HepG2 (cell line): ENCODE measurements at regions not wholly inside any gene's neighbourhood (a gene's known extent, or its start where the extent isn't known, plus 50 kb on each side); places are given as distances from the start of the nearest gene placed in this dataset.

Source experiments
- ATAC-seq: fragments of 200-7000 bp; cut with Tn5 transposase; 3 replicates; pipeline ENCODE4 v1.9.1; 2020; ENCODE audit warnings: mild to moderate bottlenecking, moderate library complexity
- BruUV-seq: library from RNA; stranded (reverse); fragments of 400-500 nt; replicated peaks from 2 replicates; lab custom pipeline; 2021; lab: Mats Ljungman, UMichigan
- CTCF ChIA-PET: fragments of 300-600 bp; formaldehyde crosslinking; extraction: SDS; loops from one replicate; lab custom pipeline; 2021; ENCODE audit warnings: low total read pairs, inconsistent platforms, low intra/inter-chr PET ratio; lab: Yijun Ruan, JAX
- POLR2A ChIA-PET: fragments of 350-600 bp; sonication (Branson Sonifier 250); formaldehyde crosslinking; loops from one replicate; lab custom pipeline; 2020; ENCODE audit warnings: antibody characterized with exemption, inconsistent platforms; lab: Yijun Ruan, JAX
- DNase-seq: peaks from one replicate; pipeline ENCODE4 v3.0.0-alpha.2; 2015; ENCODE audit warnings: low spot score
- FAIRE-seq: peaks from 3 replicates; lab custom pipeline; 2011; peaks lifted over from hg19 to GRCh38; lab: Jason Lieb, UNC
- H2AFZ ChIP-seq: one replicate; pipeline ENCODE4 v1.6.1; 2011; ENCODE audit warnings: low read length, inconsistent platforms
- H3K27ac ChIP-seq: fragments of 300-600 bp; 3 replicates; pipeline ENCODE4 v1.8.0; 2011; ENCODE audit warnings: mixed run types, mild to moderate bottlenecking, mixed read lengths, low read length, inconsistent platforms; ENCODE audit not compliant: insufficient read depth; ENCODE audit errors: extremely low read length
- H3K27me3 ChIP-seq, 2 experiments: fragments of 200-600 bp in 1 of 2; 2 replicates in 1 of 2; 3 replicates in 1 of 2; pipeline versions ENCODE4 v1.6.0 to v1.8.0; 2011; ENCODE audit warnings: low read length in 2 of 2, mild to moderate bottlenecking in 2 of 2, moderate library complexity in 2 of 2, inconsistent platforms in 1 of 2; ENCODE audit not compliant: insufficient read depth in 2 of 2, control insufficient read depth in 1 of 2
- H3K36me3 ChIP-seq, 2 experiments: fragments of 200-600 bp in 1 of 2; replicated peaks in 1 of 2; 2 replicates in 1 of 2; 3 replicates in 1 of 2; pipeline versions ENCODE4 v1.5.1 to v1.8.0; 2011; ENCODE audit warnings: low read length in 2 of 2, inconsistent platforms in 1 of 2; ENCODE audit not compliant: insufficient read depth in 2 of 2, control insufficient read depth in 1 of 2
- H3K4me1 ChIP-seq: 2 replicates; pipeline ENCODE4 v1.5.1; 2012; ENCODE audit warnings: low read length, inconsistent platforms; ENCODE audit not compliant: insufficient read depth
- H3K4me2 ChIP-seq: 2 replicates; pipeline ENCODE4 v1.6.0; 2011; ENCODE audit warnings: low read depth, low read length, inconsistent platforms
- H3K4me3 ChIP-seq, 3 experiments: fragments of 200-600 bp in 1 of 3; sonication (generic), shearing (Covaris generic) in 1 of 3; replicated peaks in 1 of 3; 2 replicates each; pipeline ENCODE4 v1.5.1; 2011 to 2016; ENCODE audit warnings: low read length in 3 of 3, inconsistent platforms in 2 of 3, low read depth in 2 of 3, mild to moderate bottlenecking in 2 of 3, control low read depth in 1 of 3, mixed read lengths in 1 of 3; ENCODE audit not compliant: insufficient read depth in 1 of 3
- H3K79me2 ChIP-seq: one replicate; pipeline ENCODE4 v1.6.1; 2011; ENCODE audit warnings: low read length, inconsistent platforms; ENCODE audit not compliant: insufficient read depth
- H3K9ac ChIP-seq: 2 replicates; pipeline ENCODE4 v1.6.0; 2011; ENCODE audit warnings: mild to moderate bottlenecking, low read depth, low read length, inconsistent platforms; ENCODE audit not compliant: insufficient read depth
- H3K9me3 ChIP-seq: 2 replicates; pipeline ENCODE4 v1.5.1; 2012; ENCODE audit warnings: mild to moderate bottlenecking, low read length
- H4K20me1 ChIP-seq: 2 replicates; pipeline ENCODE4 v1.6.0; 2011; ENCODE audit warnings: inconsistent platforms, mild to moderate bottlenecking, low read length, moderate library complexity; ENCODE audit not compliant: insufficient read depth
- ARNT ChIP-seq: fragments of 450-650 bp; IDR thresholded peaks from 2 replicates; pipeline ENCODE4 v1.6.1; 2017
- HIVEP1 ChIP-seq: sonication (generic); formaldehyde crosslinking; IDR thresholded peaks from 2 replicates; pipeline ENCODE4 v1.4.0; 2020; ENCODE audit warnings: mild to moderate bottlenecking, missing genetic modification reagents
- IRF9 ChIP-seq: sonication (generic); formaldehyde crosslinking; IDR thresholded peaks from 2 replicates; pipeline ENCODE4 v1.8.0; 2022; ENCODE audit warnings: missing genetic modification reagents, mild to moderate bottlenecking, borderline replicate concordance
- MLXIP ChIP-seq: sonication (generic); formaldehyde crosslinking; IDR thresholded peaks from 2 replicates; pipeline ENCODE4 v1.9.0; 2021; ENCODE audit warnings: missing genetic modification reagents, borderline replicate concordance
- NR0B2 ChIP-seq: sonication (generic); formaldehyde crosslinking; IDR thresholded peaks from 2 replicates; pipeline ENCODE4 v1.4.0; 2020; ENCODE audit warnings: mild to moderate bottlenecking, missing genetic modification reagents
- SNAI1 ChIP-seq: sonication (generic); formaldehyde crosslinking; IDR thresholded peaks from 2 replicates; pipeline ENCODE4 v1.5.0; 2020; ENCODE audit warnings: mild to moderate bottlenecking, missing genetic modification reagents, borderline replicate concordance
- TARDBP ChIP-seq: sonication (generic); formaldehyde crosslinking; IDR thresholded peaks from 2 replicates; pipeline ENCODE4 v1.8.0; 2022; ENCODE audit warnings: mild to moderate bottlenecking, missing genetic modification reagents
- TOPORS ChIP-seq: sonication (generic); formaldehyde crosslinking; IDR thresholded peaks from 2 replicates; pipeline ENCODE4 v1.8.0; 2023; ENCODE audit warnings: mild to moderate bottlenecking, missing genetic modification reagents
- YY1 ChIP-seq: IDR thresholded peaks from 2 replicates; pipeline ENCODE4 v1.6.1; 2011; ENCODE audit warnings: low read length, low read depth, moderate library complexity, mild to moderate bottlenecking; ENCODE audit not compliant: insufficient read depth, insufficient replicate concordance
- ZFP37 ChIP-seq: sonication (generic); formaldehyde crosslinking; IDR thresholded peaks from 2 replicates; pipeline ENCODE4 v1.4.0; 2020; ENCODE audit warnings: missing genetic modification reagents, borderline replicate concordance
- ZMAT5 ChIP-seq: sonication (generic); formaldehyde crosslinking; IDR thresholded peaks from 2 replicates; pipeline ENCODE4 v1.5.0; 2020; ENCODE audit warnings: mild to moderate bottlenecking, low read depth, missing genetic modification reagents, borderline replicate concordance
- ZNF136 ChIP-seq: sonication (generic); formaldehyde crosslinking; IDR thresholded peaks from 2 replicates; pipeline ENCODE4 v1.8.1; 2022; ENCODE audit warnings: low read depth, mild to moderate bottlenecking, moderate library complexity, missing genetic modification reagents
- ZNF564 ChIP-seq: sonication (generic); formaldehyde crosslinking; IDR thresholded peaks from 2 replicates; pipeline ENCODE4 v1.8.1; 2023; ENCODE audit warnings: mild to moderate bottlenecking, missing genetic modification reagents
- WGBS: methylation state at CpG from one replicate; pipeline ENCODE4 v1.1.6; 2017; ENCODE audit warnings: low lambda C conversion rate; 5-methylcytosine and 5-hydroxymethylcytosine counted together
- in situ Hi-C: cut with HindIII; loops from 2 replicates; pipeline ENCODE4 v1.10.0; 2017; ENCODE audit warnings: low pct_unique_long_range_greater_than_20kb; ENCODE audit not compliant: extremely low pct_ligation_motif_present
- intact Hi-C: fragments of 100-400 bp; cut with micrococcal nuclease; formaldehyde crosslinking; loops from one replicate; pipeline ENCODE4 v1.10.0; 2022; ENCODE audit not compliant: unreplicated experiment

GRCh38 chr6:19590501-19591131 lies 246.6 kb upstream of the ID4 start:
- BruUV-seq, result no TSS peak
- ATAC-seq (no peak), DNase-seq (no peak), FAIRE-seq (no peak)
- intact Hi-C loops (no loop called here), in situ Hi-C loops (no loop called here)
- ChIA-PET POLR2A (no interaction called here), CTCF (no interaction called here)
- H3K9ac ChIP-seq, result no peak overlapping the region
- TF ChIP-seq ARNT, result no peak
- no peak for TF ChIP-seq TARDBP (CRISPR knock-in tag)
- no peak for TF ChIP-seq ZNF136 (CRISPR knock-in tag)
- H3K4me2 ChIP-seq, result no peak overlapping the region
- WGBS, result 4% methylated on average over 5 of the region's 5 CpGs
- H3K36me3 ChIP-seq, result no peaks in the 10 kb centered on the region
- no peaks in the 10 kb centered on the region for H3K9me3 ChIP-seq
- H2AFZ ChIP-seq, result no peak overlapping the region
- H3K79me2 ChIP-seq, result no peaks in the 10 kb centered on the region
- H3K27ac ChIP-seq, result no peak overlapping the region
- no peak overlapping the region for H3K4me3 ChIP-seq
- no peaks in the 10 kb centered on the region for H3K27me3 ChIP-seq
- H3K4me1 ChIP-seq, result no peaks in the 10 kb centered on the region
- no peaks in the 10 kb centered on the region for H4K20me1 ChIP-seq

- Histone ChIP-seq H3K4me1 (no peaks in the 10 kb centered on the region), H3K27me3 (no peaks in the 10 kb centered on the region), H4K20me1 (no peaks in the 10 kb centered on the region), H3K27ac (no peak overlapping the region), H3K4me2 (no peak overlapping the region), H3K4me3 (no peak overlapping the region), H3K36me3 (no peaks in the 10 kb centered on the region), H3K79me2 (no peaks in the 10 kb centered on the region), H3K9ac (no peak overlapping the region), H2AFZ (no peak overlapping the region), H3K9me3 (no peaks in the 10 kb centered on the region)
- ChIA-PET POLR2A (no interaction called here), CTCF (no interaction called here)
- DNase-seq (no peak), ATAC-seq (no peak), FAIRE-seq (no peak)
- no TSS peak for BruUV-seq
- intact Hi-C loops, result no loop called here
- 48% methylated on average over 5 of the region's 5 CpGs for WGBS
- in situ Hi-C loops, result no loop called here
- TF ChIP-seq ZNF564 (no peak), HIVEP1 (CRISPR knock-in tag) (no peak), TOPORS (CRISPR knock-in tag) (no peak), NR0B2 (CRISPR knock-in tag) (no peak), YY1 (no peak), MLXIP (CRISPR knock-in tag) (no peak), ZMAT5 (CRISPR knock-in tag) (no peak), SNAI1 (CRISPR knock-in tag) (no peak), ZFP37 (CRISPR knock-in tag) (no peak), IRF9 (CRISPR knock-in tag) (no peak)
Measured at GRCh38 chr6:19597809-19598320, 239.3 kb upstream of the ID4 start.
